Activated T-helper 1 cell treated with Interleukin-2 at 50 U/mL for 16 hours (primary cell): ENCODE measurements at regions not wholly inside any gene's neighbourhood (a gene's known extent, or its start where the extent isn't known, plus 50 kb on each side); places are given as distances from the start of the nearest gene placed in this dataset.

Source experiments
- DNase-seq: peaks from one replicate; pipeline ENCODE4 v3.0.0-alpha.2; 2020; ENCODE audit warnings: low read depth

DNA sequence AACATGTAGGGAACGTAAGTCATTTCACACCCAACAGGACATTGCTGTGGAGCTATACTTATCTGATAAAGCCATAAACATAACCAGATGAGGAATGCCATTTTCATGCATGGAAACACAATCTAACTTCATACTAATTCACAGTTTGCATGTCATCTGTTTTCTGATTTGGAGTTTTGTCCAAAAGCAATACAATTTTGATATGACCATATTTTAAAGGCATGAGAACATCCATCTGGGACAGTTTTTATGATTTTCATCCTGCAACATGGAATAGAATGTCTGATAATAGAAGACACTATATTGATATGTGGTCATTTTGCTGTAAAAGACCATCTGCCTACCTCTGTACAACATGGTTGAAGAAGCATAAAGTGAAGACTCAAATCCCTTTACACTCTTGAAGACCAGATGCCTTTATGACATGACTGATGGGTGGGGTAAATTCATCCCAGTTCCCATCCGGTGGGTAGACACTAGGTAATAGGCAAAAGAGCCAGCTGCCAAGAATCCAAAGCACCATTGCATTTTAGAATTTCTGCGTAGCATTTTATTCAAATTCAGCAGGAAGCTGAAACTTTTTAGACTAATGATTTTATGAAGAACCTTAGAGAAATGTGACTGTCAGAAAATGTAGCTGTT is 309.8 kb downstream of the LMO7 start:
- no peak for DNase-seq

DNA sequence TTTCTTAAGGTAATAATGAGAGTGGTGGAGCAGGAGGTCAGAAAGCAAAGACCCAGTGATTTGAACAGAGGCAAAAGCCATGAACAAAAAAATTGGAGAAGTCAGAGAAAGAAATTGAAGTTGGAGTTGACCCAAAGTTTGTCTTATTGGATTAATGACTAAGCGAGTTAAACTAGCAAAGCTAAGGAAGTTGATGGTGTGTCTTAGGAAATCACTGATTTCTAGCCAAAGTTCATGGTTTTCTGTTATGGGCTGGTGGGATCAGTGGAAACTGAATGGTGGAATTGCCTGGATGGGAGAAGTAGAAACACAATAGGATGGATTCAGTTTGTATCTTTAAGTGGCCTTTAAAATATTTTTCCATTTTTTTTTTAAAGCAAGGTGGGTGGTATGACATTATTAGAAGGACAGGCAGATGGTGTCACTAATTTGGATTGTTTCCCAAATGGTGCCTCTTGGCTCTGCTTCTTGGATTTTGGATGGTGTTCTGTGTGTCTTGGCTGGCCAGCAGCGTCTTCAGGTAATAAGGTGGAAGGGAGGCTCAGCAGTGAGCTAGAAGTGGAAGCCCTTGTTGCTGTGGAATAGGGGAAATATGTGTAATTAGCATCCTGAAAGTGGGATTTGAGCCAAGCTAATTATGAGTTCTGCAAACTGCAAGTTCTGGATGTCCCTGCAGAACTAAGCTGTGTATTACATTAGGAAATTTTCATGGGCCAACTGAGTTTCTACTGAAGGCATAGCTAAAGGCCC is 302.9 kb downstream of the LMO7 start:
- no peak for DNase-seq

DNA sequence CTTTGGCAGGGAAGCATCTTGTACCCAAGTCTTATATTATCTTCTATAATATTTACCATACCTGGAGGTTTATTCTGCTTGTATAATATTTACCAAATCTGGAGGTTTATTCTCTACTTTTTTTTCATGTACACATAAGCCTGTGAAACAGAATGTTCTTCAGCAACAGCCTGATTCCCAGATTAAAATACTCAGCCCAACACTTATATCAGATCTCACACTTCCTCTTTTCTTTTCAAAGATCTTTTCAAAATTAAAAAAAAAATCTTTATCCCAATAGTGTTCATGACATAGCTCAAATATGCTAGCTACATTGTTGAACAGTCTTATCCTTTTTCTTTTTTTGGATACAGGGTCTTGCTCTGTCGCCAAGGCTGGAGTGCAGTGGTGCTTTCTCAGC is 300.7 kb downstream of the LMO7 start:
- DNase-seq: no peak

DNA sequence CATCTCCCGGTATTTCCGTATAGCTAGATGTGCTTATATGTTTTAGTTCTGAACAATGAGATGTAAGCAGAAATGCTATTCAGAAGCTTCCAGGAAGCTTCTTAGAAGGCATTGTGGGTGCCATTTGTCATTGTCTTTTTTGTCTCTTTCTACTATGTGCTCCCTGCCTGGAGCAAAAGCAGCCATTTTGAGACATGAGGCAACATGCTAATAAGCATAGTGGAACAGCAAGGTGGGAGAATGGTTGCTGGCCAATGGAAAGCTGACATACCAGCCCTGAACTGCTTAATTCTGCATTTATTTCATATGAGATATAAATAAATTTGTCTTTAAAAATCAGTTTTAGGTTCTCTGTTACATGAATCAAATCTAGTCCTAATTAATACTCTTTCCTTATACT is 299.7 kb downstream of the LMO7 start:
- DNase-seq: no peak

DNA sequence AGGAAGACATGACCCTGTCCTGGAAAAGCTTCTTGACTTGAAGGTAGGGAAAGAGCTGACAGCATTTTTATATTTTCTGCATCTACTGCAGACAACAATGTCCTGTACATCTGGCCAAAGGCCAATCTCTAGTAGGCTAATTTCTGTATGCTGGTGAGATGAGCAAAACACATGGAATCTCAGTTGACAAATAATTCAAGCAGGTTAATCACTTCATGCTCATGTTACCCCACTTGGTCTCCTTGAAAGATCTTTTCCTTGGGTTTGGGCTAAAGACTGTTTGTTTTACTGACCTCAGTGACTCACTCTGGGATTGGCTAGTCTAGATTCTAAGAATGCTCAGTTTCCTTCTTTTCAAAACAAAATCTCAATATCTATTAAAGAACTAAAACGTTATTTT is 298.8 kb downstream of the LMO7 start:
- no peak for DNase-seq

DNA sequence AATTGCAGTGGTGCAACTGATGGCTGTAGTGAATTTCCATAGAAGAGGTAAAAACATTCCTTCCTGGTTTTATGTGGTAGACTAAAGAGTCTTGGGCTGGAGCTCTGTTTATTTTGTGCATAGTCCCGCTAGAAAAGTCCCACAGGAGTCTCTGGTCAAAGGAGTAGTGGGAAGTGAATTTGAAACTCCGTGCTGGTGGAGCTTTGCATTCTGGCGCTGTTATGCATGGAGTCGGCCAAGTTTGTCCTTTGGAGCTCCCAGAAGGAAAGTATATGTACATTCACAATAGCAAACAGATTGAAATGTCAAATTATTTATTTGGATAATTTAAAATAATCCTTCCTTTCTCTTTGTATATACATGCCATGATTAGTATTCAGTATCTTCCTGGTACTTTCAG is 296.5 kb downstream of the LMO7 start:
- no peak for DNase-seq

DNA sequence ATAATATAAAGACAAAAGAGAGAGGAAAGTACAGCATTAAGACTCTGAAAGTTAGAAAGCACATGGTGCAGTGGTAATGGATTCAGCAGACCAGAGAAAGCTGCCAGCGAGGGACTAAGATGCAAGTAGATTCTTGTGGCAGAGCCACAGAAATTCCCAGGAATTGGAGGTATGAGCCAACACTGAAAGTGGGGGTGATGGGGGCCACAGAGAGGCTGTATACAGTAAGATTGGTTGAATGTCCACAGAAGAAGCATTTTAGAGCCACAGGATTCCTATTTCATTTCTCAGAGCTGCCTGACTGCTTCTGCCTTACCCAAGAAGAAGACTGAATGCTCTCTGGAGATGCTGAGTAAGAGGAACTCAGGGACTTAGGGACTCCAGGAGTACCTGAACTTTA is 295.0 kb downstream of the LMO7 start:
- DNase-seq: no peak

DNA sequence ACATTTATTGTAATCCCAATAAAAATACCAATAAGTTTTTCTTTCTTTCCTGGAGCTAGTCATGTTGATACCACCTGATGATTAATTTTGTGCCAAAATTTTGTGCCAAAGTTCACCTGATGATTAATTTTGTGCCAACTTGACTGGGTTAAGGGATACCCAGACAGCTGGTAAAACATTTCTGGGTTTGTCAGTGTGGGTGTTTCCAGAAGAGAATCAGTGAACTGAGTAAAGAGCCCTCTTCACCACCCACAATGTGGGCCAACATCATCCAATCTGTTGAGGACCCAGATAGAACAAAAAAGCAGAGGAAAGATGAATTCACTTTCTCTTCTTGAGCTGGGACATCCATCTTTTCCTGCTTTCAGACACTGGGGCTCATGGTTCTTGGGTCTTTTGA is 292.9 kb downstream of the LMO7 start:
- no peak for DNase-seq

DNA sequence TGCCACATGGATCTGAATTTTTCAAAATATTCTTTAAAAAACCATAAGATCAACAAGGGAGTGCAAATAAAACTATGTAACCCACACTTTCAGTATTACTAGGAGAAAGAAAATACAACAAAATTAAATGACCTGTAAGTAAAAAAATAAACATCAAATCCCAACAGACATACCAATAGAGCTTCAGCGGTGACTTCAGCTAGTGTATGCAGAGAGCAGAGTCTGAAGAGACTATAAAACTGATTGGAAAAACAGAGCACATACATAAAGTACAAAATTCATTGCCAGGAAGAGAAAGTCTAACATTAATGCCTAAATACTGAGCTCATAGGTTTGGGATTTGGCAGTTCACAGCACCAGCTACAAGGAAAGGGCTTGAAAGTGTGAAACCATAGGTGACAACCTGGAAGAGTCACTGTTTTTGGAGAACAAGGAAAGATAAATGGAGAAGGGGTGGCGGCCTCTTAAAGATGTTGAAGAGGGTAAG is 291.1 kb downstream of the LMO7 start:
- DNase-seq: no peak

DNA sequence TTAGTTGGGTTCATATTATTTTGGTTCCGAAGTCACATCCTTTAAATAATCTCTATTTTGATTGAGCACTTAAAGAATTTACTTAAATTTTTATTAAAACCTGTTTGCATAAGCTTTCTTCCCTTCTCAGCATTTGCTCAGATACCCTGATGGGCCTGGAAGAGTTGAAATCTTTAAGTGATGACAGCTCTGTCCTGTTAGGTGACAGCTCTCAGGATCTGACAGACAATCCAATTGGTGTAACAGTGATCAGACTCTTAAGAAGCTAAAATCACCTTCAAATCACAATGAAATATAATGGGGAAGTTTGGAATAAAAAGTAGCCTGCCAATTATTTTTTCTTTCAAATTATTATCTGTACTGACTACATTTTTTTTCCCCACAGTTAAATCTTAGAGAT is 284.4 kb downstream of the LMO7 start:
- DNase-seq: no peak

DNA sequence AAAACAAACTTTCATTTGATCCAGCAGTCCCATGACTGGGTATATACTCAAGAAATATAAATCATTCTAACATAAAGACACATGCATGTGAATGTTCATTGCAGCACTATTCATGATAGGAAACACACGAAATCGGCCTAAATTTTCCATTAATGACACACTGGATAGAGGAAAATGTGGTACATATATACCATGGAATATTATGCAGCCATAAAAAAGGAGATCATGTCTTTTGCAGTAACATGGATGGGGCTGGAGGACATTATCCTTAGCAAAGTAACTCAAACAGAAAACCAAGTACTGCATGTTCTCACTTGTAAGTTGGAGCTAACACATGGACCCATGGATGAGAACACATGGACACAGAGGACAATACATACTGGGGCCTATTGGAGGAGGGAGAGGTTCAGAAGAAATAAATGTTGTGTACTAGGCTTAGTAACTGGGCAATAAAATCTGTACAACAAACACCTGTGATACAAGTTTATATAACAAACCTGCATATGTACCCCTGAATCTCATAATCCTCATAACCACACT is 283.6 kb downstream of the LMO7 start:
- no peak for DNase-seq

DNA sequence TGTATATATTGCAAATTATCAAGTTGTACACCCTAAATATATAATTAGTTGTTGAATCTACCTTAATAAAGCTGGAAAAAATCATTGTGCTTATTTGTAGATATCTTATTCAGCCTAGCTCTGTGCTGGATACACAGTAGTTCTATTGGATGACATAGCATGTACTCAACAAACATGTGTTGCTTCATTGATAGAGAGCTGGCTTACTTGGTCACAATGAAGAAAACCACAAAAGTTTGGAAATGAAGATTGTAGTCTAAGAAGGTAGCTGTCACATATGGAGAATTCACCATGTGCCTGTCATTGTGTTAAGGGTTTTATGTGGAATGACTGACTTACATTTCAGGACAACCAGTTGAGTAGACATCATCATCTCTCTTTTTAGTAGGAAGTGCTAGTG is 278.9 kb downstream of the LMO7 start:
- no peak for DNase-seq

DNA sequence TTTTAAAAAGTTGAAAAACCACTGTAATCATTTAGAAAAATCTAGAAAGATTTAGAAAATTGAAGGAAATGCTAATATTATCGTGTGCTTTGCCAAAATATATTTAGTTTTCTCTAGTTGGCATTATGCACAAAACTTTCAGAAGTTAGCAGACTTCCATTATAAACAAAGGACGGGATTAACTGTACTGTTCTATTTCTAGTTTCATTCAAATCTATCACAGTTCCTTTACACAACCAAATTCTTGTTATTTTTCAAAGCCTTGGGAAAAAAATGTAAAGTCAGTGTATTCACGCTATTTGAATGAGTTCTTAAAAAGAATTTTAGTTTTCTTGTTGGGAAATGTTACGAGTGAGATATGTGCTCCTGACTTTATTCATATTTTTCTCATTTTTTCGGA is 277.8 kb downstream of the LMO7 start:
- DNase-seq: no peak

DNA sequence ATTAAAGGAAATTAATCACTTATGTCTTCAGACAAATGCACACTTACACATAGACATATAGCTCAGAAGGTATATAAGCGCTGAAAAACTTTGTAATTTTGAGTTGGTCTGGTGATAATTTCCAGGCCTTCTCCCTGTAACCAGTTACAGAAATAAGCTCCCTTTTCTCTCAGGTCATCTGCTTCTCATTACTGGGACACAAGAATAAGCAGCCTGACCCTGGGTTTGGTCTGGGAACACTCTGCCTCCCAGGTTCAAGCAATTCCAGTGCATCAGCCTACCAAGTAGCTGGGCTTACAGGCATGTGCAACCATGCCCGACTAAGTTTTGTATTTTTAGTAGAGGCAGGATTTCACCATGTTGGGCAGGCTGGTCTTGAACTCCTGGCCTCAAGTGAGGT is 274.5 kb downstream of the LMO7 start:
- no peak for DNase-seq
